Astrocyte (in vitro differentiated cells and primary cell): ENCODE measurements at regions not wholly inside any gene's neighbourhood (a gene's known extent, or its start where the extent isn't known, plus 50 kb on each side); places are given as distances from the start of the nearest gene placed in this dataset.

ENCODE experiments used
- EZH2 ChIP-seq: IDR thresholded peaks from 2 replicates; pipeline ENCODE4 v1.6.1; 2012; ENCODE audit warnings: mild to moderate bottlenecking, low read length, inconsistent platforms; ENCODE audit not compliant: insufficient read depth
- TF ChIP-seq, protein P1 (sequence below): IDR thresholded peaks from 2 replicates; pipeline ENCODE4 v1.5.1; 2011; ENCODE audit warnings: low read depth, mild to moderate bottlenecking, inconsistent platforms, low read length, moderate library complexity; ENCODE audit not compliant: insufficient read depth

DNA sequence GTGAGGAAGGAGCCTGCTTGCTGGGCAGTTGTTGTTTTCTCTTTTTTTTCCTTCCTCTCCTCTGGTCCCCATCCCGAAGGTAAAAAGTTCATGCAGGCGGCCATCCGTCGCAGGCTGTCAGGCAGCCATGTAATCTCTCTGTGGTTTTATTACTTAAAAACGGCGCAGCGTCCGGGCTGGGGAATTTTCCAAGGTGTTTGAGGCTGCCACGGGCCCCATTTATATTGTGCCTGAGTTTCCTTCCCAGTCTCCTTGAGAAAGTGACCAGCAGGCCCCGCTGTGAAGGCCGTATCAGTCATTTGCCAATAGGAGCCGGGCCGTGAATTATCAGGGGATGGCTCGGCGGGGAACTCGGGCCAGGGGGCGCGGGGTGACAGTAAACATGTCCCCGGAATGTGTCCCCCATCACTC, 289.7 kb downstream of the PBX3 start:
- TF ChIP-seq, protein P1, sequence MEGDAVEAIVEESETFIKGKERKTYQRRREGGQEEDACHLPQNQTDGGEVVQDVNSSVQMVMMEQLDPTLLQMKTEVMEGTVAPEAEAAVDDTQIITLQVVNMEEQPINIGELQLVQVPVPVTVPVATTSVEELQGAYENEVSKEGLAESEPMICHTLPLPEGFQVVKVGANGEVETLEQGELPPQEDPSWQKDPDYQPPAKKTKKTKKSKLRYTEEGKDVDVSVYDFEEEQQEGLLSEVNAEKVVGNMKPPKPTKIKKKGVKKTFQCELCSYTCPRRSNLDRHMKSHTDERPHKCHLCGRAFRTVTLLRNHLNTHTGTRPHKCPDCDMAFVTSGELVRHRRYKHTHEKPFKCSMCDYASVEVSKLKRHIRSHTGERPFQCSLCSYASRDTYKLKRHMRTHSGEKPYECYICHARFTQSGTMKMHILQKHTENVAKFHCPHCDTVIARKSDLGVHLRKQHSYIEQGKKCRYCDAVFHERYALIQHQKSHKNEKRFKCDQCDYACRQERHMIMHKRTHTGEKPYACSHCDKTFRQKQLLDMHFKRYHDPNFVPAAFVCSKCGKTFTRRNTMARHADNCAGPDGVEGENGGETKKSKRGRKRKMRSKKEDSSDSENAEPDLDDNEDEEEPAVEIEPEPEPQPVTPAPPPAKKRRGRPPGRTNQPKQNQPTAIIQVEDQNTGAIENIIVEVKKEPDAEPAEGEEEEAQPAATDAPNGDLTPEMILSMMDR = no peak
- no peak for TF ChIP-seq EZH2
